SKM-1 (cell line): ENCODE measurements at regions not wholly inside any gene's neighbourhood (a gene's known extent, or its start where the extent isn't known, plus 50 kb on each side); places are given as distances from the start of the nearest gene placed in this dataset.

Experiments used
- DNase-seq: peaks from one replicate; lab custom pipeline; 2025; ENCODE audit not compliant: unreplicated experiment; lab: John Stamatoyannopoulos, UW

DNA sequence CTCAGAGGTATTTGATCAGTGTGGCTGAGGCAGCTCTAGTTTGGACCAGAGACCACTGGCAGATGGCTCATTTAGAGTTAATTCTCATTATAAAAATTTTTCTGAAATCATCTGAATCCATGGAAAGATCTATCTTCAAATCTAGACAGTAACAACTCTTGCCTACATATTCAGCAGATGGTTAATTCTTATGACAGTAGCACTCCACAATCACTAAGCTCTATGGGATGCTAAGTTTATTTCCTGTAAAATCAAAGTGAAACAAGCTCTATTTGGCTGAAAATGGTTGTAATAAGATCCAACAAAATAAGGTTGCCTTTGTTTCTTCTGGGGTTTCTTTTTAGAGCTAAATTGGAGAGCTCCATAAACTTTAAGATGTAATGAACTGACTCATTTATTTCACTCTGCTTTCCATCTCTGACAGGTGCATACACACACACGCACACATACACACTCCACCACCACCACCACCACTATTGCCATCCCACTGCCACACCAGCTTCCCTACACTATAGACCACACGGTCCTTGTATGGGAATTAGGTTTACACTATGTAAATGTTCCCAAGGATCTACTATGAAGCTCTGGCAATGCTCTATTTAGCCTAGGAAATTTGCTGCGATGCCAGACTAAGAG lies 293.1 kb downstream of the RPAP3 start:
- DNase-seq, result no peak

DNA sequence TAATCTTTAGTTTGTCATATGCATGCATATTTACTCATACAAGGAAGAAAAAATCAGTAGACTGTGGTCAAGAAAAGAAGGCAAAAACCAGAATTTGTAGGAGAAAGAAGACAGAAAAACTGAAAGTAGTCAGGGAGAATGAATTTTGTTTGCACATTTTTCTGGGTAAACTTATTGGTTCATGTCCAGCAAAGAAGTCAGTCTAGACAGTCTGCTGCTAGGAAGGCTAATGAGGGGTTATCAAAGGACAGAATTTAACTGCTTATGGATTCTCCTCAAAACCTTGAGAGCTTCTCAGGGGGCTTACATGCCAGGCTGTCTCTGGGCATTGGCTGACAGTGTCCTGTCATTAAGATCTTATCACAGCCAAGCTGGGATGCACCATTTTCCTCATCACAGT lies 293.9 kb downstream of the RPAP3 start:
- DNase-seq, result no peak

DNA sequence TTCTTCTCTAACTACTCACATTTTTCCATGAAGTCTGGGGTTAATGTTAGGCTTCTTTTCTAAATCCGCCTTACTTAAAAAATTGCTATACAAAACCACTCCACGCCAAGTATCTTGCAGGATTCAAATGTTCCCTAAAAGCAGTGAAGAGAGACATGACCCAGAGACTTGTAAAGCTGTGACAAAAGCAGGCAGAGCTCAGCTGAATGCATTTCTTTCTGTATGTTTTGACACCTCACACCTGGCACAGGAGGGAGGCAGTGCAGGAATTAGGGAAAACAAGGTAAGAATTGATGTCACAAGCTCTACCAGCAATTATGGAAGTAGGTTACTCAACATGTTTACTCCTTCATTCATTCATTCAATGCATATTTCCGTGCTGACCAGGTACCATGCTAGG lies 295.0 kb downstream of the RPAP3 start:
- DNase-seq, result no peak

DNA sequence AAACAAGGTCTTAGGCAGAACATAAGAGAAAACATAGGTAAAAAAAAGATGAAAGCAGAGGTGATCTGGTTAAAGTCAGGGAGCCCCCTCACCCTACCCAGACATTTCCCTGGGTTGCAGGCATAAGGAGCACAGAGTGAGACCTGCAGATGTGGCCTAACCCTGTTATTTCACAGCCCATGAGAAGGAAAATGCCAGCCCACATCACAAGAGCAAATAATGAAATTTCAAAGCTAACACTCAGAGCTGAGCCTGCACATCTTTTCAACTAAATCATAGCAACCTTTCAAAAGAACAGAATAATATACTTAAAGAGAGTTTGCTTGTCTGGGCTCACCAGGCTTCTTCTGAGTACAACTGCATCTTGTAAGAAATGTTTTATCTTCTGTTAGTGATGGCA lies 295.4 kb downstream of the RPAP3 start:
- DNase-seq, result no peak

DNA sequence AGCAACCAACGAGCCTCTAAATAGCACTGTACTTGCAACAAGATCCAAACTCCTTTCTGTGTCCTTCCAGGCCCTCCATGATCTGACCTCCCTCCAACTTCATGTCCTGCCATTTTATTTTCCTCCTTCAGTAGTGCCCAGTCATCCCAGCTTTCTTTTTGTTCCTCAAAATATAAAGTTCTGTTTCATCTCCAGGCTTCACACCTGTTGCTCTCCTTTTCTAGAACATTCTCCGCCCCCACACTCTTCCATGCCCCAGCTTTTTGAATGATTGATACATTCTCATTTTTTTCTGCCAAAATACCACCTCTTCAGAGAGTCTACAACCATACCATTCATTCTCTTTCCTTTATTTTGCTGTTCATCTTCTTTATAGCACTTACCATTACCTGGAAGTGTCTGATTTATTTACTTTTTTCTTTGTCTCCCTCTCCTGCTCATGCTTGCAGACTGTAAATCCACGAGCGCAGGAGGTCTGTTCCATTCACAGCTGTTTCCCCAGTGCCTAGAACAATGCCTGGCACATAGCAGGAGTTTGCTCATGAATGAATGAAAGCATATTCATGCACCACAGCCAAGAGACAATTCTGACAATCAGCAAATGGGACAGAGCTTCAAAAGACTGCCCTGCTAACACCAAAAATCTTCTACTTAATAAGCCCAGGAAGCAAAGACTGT lies 296.4 kb downstream of the RPAP3 start:
- DNase-seq, result no peak

DNA sequence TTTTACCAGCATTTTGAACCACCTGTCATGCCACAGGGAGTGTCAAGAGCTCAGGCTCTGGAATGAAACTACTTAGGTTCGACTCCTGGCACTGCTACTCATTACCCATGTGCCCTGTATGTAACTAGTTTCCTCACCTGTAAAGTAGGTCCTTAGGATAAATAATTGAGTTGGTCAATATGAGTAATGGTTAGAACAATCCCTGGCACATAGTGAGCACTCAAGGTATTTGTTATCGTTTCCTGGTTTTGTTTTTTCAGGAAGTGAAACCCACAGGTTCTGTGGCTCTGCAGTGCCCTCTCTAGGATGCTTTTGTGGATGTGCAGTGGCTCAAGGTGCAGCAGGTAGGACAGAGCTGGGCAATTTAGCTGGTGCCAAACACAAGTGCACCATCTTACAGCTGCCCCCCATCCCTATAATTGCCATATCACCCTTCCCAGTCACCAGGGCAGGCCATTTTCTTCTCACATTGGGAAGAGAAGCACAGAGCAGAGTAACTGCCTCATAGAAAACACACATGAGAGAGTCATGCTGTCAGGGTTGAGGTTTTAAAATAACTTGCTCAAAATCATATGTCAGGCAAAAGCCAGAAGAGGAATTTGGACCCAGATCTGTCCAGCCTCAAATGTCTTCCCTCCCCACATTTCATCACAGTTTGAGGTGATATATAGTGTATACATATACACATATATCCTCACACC lies 297.5 kb downstream of the RPAP3 start:
- DNase-seq, result no peak

DNA sequence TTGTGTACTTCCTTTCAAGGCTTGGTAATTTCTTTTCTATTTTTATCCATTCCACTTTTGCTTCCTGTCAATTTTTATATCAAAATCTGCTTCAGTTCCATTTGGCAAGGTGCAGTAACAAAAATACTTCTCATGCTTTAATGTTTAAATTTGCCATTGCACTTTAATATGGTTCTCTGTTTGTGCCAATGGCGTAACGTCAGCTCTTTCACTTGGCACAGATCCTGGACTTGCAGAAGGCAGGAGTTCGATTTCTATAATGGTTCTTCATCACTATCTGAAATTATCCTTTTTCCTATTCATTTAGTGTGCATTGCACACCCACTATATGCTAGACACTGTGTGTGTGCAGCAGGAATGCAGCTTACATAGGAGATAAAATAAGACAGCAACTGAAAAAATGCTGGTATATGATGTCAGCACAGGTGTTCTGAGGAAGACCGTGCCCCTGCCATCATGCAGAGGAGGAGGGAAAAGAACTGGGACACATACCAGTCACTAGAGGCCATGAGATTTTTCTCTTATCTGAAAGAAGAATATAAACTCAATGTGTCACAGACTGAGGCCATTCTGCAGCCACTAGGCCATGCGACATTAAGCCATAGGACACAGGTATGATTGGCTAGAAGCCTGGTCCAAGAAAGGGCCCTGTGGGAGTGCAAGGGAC lies 298.2 kb downstream of the RPAP3 start:
- no peak for DNase-seq

DNA sequence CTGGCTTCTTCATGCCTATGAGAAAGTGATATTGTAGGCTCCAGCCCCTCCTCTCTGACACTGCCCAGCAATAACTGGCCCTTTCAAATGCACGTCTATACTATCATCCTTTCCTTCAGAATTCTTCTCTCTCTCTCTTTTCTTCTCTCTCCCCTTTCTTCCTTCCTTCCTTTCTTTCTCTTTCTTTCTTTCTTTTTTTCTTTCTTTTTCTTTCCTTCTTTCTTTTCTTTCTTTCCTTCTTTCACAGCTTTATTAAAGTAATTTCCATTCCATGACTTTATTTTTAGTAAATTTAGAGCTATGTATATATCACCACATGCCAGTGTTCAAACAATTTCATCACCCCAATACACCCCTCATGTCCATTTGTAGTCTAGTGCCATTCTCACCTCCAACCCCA lies 302.1 kb downstream of the RPAP3 start:
- no peak for DNase-seq

DNA sequence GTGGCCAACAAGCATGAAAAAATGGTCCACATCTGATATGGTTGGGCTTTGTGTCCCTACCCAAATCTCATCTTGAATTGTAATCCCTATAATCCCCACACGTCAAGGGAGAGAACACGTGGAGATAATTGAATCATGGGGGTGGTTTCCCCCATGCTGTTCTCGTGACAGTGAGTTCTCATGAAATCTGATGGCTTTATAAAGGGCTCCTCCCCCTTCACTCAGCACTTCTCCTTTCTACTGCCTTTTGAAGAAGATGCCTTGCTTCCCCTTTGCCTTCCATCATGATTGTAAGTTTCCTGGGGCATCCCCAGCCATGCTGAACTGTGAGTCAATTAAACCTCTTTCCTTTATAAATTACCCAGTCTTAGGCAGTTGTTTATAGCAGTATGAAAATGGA lies 304.6 kb downstream of the RPAP3 start:
- peak; percentile 3 for DNase-seq

DNA sequence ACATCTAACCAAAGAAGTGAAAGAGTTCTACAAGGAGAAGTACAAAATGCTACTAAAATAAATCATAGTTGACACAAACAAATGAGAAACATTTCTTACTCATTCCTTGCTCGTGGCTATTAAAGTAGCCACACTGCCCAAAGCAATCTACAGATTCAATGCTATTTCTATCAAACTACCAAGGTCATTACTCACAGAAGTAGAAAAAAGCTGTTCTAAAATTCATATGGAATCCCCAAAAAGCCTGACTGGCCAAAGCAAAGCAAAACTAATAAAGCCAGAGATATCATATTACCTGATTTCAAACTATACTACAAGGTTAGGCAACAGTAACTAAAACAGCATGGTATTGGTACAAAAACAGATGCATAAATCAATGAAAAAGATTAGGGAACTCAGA lies 305.6 kb downstream of the RPAP3 start:
- DNase-seq, result no peak

DNA sequence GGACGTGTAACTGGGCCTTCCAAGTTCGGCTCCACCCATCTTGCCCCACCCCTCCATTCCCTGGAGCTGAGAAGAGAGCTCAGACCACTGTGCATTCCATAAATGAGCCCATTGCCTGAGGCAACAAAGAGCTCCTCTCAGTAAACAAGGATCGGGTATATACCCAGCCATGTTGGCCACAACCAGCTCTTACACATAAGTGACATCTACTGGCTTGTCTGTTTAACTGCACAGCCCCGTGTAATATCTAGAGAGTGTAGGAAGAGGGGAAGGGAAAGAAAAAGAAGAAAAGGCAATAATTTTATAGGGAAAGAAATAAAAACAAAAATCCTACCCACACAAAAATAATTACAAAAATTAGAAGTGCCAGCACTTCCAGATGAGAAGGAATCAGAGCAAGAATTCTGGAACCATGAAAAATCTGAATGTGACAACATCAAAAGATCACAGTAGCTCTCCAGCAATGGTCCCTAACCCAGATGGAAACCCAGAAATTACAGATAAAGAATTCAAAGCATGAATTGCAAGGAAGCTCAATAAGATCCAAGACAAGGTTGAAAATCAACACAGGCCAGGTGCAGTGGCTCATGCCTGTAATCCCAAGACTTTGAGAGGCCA lies 308.1 kb downstream of the RPAP3 start:
- no peak for DNase-seq

DNA sequence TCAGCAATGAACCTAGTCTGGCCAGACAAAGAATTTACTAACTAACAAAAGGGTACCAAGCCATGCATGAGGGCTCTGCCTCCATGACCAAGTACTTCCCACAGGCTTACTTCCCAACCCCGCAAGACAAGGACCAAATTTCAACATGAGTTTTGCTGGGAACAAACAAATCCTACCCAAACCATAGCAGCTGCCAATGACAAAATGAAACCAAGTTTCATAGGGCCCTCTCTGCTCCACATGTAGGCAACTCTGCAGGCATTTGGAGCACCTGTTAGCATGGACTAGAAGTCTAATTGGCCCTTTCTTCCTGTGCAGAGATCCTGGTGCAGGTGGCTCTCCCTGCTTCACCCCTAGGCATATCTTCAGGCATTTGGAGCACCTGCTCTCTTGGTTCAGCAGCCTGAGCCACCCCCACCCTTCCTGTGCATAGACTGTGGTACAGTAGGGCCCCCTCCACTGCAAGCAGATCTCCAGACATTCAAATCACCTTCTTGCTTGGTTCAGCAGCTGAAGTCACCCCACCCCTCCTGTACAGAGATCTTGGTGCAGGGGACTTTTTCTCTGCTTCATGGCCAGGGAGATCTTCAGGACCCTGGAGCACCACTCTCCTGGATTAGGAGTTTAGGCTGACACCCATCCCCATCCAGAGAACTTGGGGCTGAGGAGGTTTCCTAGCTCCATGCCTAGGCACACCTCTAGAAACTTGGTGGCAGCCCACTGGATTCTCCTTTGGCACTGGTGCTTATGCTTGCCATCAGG lies 308.7 kb downstream of the RPAP3 start:
- DNase-seq, result no peak

DNA sequence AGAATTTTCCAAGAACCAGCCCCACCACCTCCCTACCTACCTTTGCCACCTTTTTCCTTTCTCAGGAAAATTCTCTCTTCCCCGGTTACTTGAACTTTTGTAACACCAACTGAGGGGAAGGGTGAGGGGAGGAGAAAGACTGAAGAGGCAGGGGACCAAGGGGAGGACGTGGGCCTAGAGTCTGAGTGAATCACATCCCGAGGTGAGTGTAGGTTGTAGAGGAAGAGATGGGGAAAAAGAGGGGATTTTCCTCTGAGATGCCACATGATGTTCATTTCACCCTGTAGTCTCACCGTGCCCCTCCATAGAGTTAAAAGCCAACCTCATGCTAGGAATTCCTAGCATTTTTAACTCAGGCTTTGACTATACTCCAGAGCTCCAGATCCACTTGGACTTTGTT lies 311.8 kb downstream of the RPAP3 start:
- no peak for DNase-seq

DNA sequence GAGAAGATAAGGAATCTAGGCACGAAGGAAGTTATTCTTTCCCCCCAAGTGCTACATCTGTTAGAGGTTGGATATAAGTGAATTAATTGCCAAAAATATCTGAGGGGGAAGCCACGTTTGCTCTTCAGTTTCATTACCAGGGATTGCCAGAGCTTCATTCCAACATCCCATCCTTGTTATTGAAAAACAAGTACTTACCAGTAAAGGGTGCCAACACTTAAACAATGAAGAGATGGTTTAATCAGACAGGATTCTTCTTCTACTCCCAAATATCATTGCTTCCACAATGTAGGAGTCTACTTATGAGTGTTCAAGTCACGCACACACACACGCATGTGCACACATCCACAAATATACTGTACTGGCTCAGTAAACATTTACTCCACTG lies 312.4 kb downstream of the RPAP3 start:
- DNase-seq, result no peak

DNA sequence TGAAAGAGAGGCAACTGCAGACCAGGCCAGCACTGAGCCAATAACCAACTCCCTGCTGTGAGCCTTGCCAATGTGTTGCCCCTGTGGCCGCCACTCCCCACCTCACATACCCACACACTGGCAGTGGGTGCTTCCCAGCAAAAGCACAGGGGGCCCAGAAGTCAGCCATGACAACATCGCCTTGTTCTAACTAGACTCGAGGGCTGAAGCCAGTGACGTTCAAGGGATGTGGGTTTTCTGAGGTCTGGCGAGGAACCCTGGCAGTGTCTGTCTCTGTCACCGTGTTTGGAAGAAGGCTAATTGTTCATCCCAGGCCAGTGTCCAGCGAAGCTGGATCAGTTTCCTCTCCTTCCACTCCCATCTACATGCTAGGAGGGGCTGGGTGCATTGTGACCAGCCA lies 311.8 kb upstream of the AMIGO2 start:
- DNase-seq, result no peak

DNA sequence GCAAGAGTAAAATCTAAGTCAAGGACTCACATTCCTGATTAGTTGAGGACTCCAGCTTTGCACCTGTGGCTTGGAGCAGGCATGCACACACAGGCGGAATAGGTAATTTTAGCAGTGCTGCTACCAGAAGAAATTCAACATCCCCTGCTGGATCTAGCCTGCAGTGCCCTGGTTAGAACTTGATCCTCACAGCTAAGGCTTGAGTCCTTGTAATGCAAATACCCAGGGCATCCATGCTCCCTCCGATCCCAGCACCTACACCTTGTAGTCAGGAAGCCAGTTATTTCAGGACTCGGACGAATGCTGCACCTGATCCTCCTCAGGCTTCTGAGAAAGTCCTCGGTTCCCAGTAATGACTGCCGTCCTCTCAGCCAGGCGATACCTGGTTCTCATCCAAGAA lies 309.0 kb upstream of the AMIGO2 start:
- no peak for DNase-seq

DNA sequence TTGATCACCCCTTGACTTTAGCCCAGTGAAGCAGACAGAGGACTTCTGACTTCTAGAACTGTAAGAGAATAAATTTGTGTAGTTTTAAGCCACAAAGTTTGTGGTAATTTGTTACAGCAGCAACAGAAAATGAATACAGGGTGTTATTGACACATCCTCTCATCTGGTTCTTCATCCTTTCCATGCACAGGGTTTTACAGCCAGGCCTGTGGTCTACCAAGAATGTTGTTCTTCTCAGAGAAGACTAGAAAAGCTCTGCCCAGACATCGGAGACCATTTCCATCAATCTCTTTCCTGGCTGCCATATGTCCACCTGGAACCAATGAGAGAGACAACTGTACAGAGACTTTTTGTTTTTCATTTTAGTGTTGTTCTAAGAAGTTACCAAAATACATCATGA lies 308.2 kb upstream of the AMIGO2 start:
- no peak for DNase-seq

DNA sequence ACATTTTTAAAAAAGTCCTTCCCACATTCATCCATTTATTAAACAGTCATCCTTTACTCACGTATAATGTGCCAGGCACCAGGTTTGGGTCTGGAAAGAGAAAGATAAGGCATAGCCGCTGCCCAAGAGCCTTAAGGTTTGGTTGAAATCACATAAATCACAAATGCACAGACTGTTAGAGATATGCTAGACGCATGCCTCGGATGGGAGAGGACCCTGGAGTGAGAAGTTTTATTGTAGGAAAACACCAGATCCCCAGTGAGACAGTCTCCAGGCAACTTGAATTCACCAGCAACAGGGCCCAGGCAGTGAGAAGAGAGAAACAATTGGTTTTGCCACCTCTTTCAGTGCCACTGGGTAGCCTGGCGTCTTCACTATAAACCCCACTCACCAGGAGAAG lies 305.9 kb upstream of the AMIGO2 start:
- DNase-seq, result no peak

DNA sequence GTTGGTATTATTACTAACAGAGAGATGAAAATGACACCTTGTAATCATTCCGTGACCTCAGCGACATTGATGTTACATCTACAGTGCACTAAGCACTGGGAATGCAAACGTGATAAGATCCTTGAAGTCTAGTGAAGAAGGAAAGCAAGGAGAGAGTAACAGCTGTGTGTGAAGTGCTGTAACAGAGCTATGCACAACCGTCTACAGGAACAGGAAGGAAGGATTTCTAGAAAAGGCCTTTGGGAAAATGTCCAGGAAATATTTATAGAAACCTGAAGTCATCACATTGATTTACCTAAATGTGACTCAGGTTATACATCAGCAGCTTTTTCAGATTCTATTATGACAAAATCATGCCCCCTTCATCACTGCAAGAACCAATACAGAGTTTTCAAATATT lies 304.2 kb upstream of the AMIGO2 start:
- no peak for DNase-seq

DNA sequence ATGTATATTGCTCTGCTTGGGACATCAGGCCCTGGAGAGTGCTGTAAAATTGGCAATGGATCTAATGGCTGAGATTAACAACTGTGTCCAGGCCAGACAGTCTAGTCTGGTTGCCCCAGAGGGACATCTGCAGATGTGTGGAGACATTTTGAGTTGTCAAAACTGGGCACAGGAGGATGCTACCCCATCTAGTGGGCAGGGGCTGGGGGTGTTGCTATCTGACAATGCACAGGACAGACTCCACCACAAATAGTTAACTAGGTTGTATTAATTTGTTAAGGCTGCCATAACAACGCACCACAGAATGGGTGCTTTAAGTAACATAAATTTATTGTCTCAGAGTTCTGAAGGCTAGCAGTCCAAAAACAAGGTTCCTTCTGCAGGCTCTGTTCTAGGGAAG lies 302.5 kb upstream of the AMIGO2 start:
- DNase-seq, result no peak

DNA sequence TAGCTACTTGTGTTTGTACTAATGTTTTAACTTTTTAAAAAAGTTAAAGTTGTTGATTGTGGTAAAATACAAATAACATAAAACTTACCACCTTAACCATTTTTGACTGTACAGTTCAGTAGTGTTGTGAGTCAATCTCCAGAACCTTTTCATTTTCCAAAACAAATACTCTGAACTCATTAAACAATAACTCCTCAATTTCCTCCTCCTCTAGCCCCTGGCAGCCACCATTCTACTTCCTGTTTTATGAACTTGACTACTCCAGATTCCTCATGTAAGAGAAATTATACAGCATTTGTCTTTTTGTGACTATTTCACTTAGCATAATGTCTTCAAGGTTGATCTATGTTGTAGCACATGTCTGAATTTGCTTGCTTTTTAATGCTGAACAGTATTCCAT lies 299.1 kb upstream of the AMIGO2 start:
- DNase-seq, result no peak
